Stomach (tissue), 8 donors: ENCODE measurements at regions not wholly inside any gene's neighbourhood (a gene's known extent, or its start where the extent isn't known, plus 50 kb on each side); places are given as distances from the start of the nearest gene placed in this dataset.

Source experiments
- DNase-seq, 2 donors: peaks; one replicate each; pipeline versions ENCODE4 v3.0.0 to v3.0.0-alpha.2; 2013 to 2019
- H3K27ac ChIP-seq, 5 donors: fragments of 200-600 bp in 4 of 5; sonication (generic) in 4 of 5; one replicate each; pipeline ENCODE4 v1.5.1; 2013 to 2019; ENCODE audit warnings: mild to moderate bottlenecking in 1 of 5, moderate library complexity in 1 of 5
- H3K27me3 ChIP-seq, 3 donors: fragments of 200-600 bp; sonication (generic); one replicate each; pipeline ENCODE4 v1.5.1; 2017 to 2019; ENCODE audit warnings: mixed run types in 1 of 3
- H3K36me3 ChIP-seq, 4 donors: fragments of 200-600 bp; sonication (generic); 1 replicate in 3 of 4; 2 replicates in 1 of 4; pipeline ENCODE4 v1.5.1; 2016 to 2019
- H3K4me1 ChIP-seq, 4 donors: fragments of 200-600 bp; sonication (generic); one replicate each; pipeline ENCODE4 v1.5.1; 2016 to 2019
- H3K4me3 ChIP-seq, 4 donors: fragments of 200-600 bp; sonication (generic) in 3 of 4; one replicate each; pipeline ENCODE4 v1.5.1; 2016 to 2019; ENCODE audit warnings: mild to moderate bottlenecking in 1 of 4
- H3K9me3 ChIP-seq, 4 donors: fragments of 200-600 bp; sonication (generic); one replicate each; pipeline ENCODE4 v1.5.1; 2016 to 2019
- EP300 ChIP-seq: sonication (generic); formaldehyde crosslinking; IDR thresholded peaks from one replicate; pipeline ENCODE4 v1.6.1; 2017; ENCODE audit warnings: antibody characterized with exemption
- POLR2A ChIP-seq, 4 donors: fragments of 450-650 bp; IDR thresholded peaks; one replicate each; pipeline ENCODE4 v1.6.1; 2016; ENCODE audit warnings: antibody characterized with exemption in 4 of 4, control low read depth in 2 of 4, mild to moderate bottlenecking in 1 of 4, moderate library complexity in 1 of 4
- POLR2AphosphoS5 ChIP-seq, 3 donors: sonication (generic); formaldehyde crosslinking; IDR thresholded peaks; one replicate each; pipeline ENCODE4 v1.6.1; 2016; ENCODE audit warnings: antibody characterized with exemption in 3 of 3
- WGBS, 5 donors: extraction: QIAGEN DNeasy Blood & Tissue Kit in 3 of 5; methylation state at CpG; one replicate each; pipeline versions ENCODE4 v1.1.5 to v1.1.7; 2013 to 2018; 5-methylcytosine and 5-hydroxymethylcytosine counted together
- intact Hi-C: fragments of 100-400 bp; cut with DNase I; formaldehyde crosslinking; loops from one replicate; pipeline ENCODE4 v1.15.1; 2023; ENCODE audit warnings: low total_unique reads
- TF ChIP-seq, protein P1 (sequence below), 7 experiments: fragments of 450-650 bp in 4 of 7; fragments of 200-600 bp in 3 of 7; sonication (generic) in 3 of 7; IDR thresholded peaks; one replicate each; pipeline ENCODE4 v1.5.1; 2016 to 2019; ENCODE audit warnings: antibody characterized with exemption in 7 of 7, control low read depth in 2 of 7, mild to moderate bottlenecking in 1 of 7
- donor health status: healthy with polysubstance abuse.
- donor health status: Bipolar disorder and iron deficiency.
- donor health status: healthy.

DNA sequence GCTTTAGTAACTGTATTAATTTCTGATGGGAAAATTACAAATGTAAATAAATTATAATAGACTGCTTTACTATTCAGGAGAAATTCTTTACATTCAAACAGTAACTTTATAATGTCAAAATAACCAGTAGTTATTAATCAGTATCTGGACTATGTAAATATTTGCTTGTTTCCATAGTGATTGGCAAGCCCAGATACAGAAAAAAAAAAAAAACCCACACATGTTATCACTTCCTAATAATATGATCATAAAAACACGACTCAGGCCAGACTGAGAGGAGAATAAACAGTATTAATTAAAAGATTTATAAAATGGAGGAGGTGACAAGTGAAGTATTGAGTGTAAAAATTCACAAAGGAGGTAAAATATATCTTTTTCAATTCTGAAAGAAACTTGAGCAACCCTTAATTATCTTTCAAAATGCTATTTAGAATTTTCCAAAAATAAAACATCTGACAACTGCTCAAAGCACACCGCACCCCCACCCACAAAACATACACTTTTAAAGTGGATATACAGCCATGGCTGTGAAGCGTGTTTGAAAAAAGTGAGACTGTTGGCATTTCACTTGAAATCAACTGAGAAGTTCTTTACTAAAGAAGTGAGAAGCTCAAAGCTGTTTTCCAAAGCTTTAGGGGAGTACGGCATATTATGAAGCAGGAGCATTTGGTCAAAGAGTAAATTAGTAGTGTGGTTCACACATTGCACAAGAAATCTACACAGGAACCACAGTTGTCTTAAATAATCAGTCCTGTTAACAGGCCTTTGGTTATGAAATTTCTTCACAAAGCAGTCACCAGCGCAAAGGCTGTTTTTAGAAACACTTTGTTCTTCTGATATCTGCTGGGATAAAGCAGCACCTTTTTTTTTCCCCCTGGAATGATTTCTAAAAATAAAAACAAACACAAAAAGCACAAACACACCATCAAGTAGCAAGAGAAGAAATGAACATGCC is 475.8 kb downstream of the TXNL1 start:
- intact Hi-C loops: no loop called here

DNA sequence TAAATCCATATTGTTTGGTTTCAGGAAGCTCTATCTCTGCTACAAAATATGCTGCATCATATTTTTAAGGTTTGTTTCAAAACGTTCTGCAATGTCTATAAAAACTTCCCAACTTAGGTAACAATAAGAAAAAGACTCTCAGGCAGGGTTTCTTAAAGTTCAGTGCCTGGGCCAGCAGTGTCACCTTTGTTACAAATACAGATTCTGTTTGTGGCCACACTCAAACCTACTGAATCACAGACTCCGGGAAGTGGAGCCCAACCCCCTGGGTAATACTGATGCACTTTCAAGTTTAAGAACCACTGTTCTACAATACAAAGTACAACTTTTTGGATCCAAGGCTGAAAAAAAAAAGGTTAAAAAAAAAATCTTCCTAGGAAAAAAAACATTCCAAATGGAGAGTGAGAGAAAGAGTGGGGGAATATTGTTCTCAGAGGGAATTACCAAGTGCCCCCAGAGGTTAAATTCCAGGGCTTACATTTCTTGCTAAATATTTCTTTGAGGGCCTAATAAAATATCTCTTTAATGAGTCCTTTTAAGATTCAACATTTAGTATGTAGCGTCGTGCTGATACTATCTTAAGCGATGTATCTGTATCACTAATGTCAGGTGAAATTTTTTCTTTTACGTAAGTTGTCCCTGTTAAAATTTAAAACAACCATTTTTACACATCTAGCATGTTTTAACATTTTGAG is 476.7 kb downstream of the TXNL1 start:
- H3K9me3 ChIP-seq: no peaks in the 10 kb centered on the region

More for the DNA sequence above, 475.8 kb downstream of the TXNL1 start:
- DNase-seq: peak in 1 of 2 donors; percentile 73
- Histone ChIP-seq H3K27ac (peak overlapping the region in 3 of 5 donors; percentile 47 to 68 (median 58)), H3K4me3 (no peak overlapping the region), H3K27me3 (no peaks in the 10 kb centered on the region), H3K9me3 (no peaks in the 10 kb centered on the region), H3K4me1 (peaks cover 9 to 45% (median 28%) of the 10 kb centered on the region in 4 donors), H3K36me3 (no peaks in the 10 kb centered on the region)
- TF ChIP-seq EP300: no peak
- TF ChIP-seq POLR2A (IDR thresholded peaks at IDR 0.05): no peak
- no peak for TF ChIP-seq POLR2AphosphoS5 (IDR thresholded peaks at IDR 0.05)
- TF ChIP-seq, protein P1, sequence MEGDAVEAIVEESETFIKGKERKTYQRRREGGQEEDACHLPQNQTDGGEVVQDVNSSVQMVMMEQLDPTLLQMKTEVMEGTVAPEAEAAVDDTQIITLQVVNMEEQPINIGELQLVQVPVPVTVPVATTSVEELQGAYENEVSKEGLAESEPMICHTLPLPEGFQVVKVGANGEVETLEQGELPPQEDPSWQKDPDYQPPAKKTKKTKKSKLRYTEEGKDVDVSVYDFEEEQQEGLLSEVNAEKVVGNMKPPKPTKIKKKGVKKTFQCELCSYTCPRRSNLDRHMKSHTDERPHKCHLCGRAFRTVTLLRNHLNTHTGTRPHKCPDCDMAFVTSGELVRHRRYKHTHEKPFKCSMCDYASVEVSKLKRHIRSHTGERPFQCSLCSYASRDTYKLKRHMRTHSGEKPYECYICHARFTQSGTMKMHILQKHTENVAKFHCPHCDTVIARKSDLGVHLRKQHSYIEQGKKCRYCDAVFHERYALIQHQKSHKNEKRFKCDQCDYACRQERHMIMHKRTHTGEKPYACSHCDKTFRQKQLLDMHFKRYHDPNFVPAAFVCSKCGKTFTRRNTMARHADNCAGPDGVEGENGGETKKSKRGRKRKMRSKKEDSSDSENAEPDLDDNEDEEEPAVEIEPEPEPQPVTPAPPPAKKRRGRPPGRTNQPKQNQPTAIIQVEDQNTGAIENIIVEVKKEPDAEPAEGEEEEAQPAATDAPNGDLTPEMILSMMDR (IDR thresholded peaks at IDR 0.05): no peak
- WGBS, 5 donors: 18 to 42% (median 35%) methylated on average over 5 of the region's 5 CpGs

DNA sequence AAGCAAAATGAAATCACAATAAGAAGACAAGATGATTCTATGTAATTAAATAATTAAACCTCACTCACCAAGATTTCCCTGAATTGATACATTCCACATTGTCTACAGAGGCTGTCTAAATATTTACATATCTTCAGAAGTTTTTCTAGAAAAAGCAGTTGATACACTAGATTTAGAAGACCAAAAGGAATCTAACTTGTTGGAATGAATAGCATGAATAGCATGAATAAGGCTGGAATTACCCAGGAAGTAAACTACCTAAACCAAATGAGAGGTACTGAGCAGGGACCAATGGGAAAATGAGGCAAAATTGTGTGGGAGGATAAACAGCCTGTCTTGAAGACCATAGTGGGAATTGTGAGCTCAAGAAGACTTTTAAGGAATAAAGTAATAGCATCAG is 479.7 kb downstream of the TXNL1 start:
- intact Hi-C loops: no loop called here
- H3K36me3 ChIP-seq: no peaks in the 10 kb centered on the region
- no peak overlapping the region for H3K27ac ChIP-seq
- H3K4me1 ChIP-seq: peaks cover 9 to 27% (median 19%) of the 10 kb centered on the region in 4 donors
- H3K4me3 ChIP-seq: no peak overlapping the region
- H3K27me3 ChIP-seq: no peaks in the 10 kb centered on the region
- H3K9me3 ChIP-seq: no peaks in the 10 kb centered on the region
- no peak for DNase-seq
- TF ChIP-seq, protein P1 (IDR thresholded peaks at IDR 0.05): no peak

More for the DNA sequence above, 476.7 kb downstream of the TXNL1 start:
- no peak for TF ChIP-seq POLR2A (IDR thresholded peaks at IDR 0.05)
- TF ChIP-seq EP300: no peak
- TF ChIP-seq, protein P1 (IDR thresholded peaks at IDR 0.05): no peak
- TF ChIP-seq POLR2AphosphoS5 (IDR thresholded peaks at IDR 0.05): no peak
- WGBS, 5 donors: 53 to 64% (median 62%) methylated on average over 6 of the region's 6 CpGs
- Histone ChIP-seq H3K36me3 (no peaks in the 10 kb centered on the region), H3K4me3 (no peak overlapping the region), H3K4me1 (peaks cover 9 to 36% (median 23%) of the 10 kb centered on the region in 4 donors), H3K27ac (peak overlapping the region in 1 of 5 donors; percentile 68), H3K27me3 (no peaks in the 10 kb centered on the region)
- DNase-seq: no peak
- intact Hi-C loops: no loop called here

DNA sequence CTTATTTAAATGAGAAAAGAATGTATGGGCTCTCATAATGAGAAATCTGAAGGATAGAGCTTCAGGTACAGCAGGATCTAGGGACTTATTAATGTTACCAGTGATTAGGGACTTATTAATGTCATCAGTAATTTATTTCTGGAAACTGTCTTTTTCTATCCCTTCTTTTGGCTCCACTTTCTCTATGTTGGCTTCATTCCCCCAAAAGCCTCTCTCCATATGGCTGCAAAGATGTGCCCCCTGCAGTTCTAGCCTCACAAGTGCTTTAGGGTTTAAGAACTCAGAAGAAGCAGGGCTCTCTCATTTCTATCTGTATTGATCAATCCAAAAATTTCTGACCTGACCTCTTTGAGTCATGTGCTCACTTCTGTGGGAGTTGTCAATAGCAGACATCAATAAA is 480.9 kb downstream of the TXNL1 start:
- Histone ChIP-seq H3K27ac (no peak overlapping the region), H3K4me3 (no peak overlapping the region), H3K27me3 (no peaks in the 10 kb centered on the region), H3K4me1 (peaks cover 7 to 17% (median 13%) of the 10 kb centered on the region in 4 donors), H3K9me3 (no peaks in the 10 kb centered on the region), H3K36me3 (no peaks in the 10 kb centered on the region)
- intact Hi-C loops: no loop called here
- TF ChIP-seq, protein P1 (IDR thresholded peaks at IDR 0.05): no peak
- TF ChIP-seq POLR2AphosphoS5 (IDR thresholded peaks at IDR 0.05) (no peak), EP300 (no peak), POLR2A (IDR thresholded peaks at IDR 0.05) (no peak)
- DNase-seq: no peak
